ENCODE measurements at regions not wholly inside any gene's neighbourhood (a gene's known extent, or its start where the extent isn't known, plus 50 kb on each side); places are given as distances from the start of the nearest gene placed in this dataset.

DNA sequence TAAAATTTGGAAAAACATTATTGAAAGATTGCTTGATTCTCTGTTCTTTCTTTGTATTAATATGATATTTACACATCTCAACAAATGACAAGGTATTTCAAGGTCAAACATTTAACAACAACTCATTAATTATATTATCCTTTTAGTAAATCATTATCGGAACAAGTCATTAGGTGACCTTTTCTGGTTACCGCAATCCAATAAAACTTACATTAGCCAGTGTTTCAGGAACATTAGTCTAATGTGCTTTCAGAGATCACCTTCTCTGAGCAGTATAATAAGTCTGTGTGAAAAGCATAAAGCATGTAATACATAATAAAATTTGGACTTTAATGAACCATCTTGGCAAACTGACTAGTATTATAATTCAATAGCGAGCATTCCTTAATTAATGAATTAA is 1466.4 kb downstream of the FAM181B start:
- TF ChIP-seq CTCF (IDR thresholded peaks at IDR 0.05): no peak
- TF ChIP-seq POLR2A (IDR thresholded peaks at IDR 0.05; ENCODE audit: low read length): no peak
- TF ChIP-seq HMGXB4 (CRISPR knock-in tag; IDR thresholded peaks at IDR 0.05; ENCODE audit: borderline replicate concordance): no peak
- TF ChIP-seq EP300 (IDR thresholded peaks at IDR 0.05): no peak
- no peak for TF ChIP-seq KDM1A (IDR thresholded peaks at IDR 0.05; ENCODE audit: low read depth)
- TF ChIP-seq ZFP36 (IDR thresholded peaks at IDR 0.05; ENCODE audit: borderline replicate concordance, partially characterized antibody): no peak
- TF ChIP-seq, protein P1, sequence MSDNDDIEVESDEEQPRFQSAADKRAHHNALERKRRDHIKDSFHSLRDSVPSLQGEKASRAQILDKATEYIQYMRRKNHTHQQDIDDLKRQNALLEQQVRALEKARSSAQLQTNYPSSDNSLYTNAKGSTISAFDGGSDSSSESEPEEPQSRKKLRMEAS (IDR thresholded peaks at IDR 0.05): no peak
- no peak for TF ChIP-seq MAZ (IDR thresholded peaks at IDR 0.05; ENCODE audit: borderline replicate concordance, low read depth, low read length)
- TF ChIP-seq JUN (IDR thresholded peaks at IDR 0.05): no peak
- TF ChIP-seq USF2 (IDR thresholded peaks at IDR 0.05): no peak
